ENCODE measurements at regions not wholly inside any gene's neighbourhood (a gene's known extent, or its start where the extent isn't known, plus 50 kb on each side); places are given as distances from the start of the nearest gene placed in this dataset.

- no peaks in the 10 kb centered on the region for H3K36me3 Mint-ChIP-seq (ENCODE audit: low read depth)
- peaks cover 50% of the 10 kb centered on the region for H3K4me1 Mint-ChIP-seq (ENCODE audit: low read depth)
- intact Hi-C loops (cut with micrococcal nuclease) = no loop called here
- DNase-seq (ENCODE audit: low spot score) = no peak
- H3K27ac Mint-ChIP-seq = peak overlapping the region; percentile 12
- no peak overlapping the region for H3K4me3 Mint-ChIP-seq (ENCODE audit: low read depth)
- no peaks in the 10 kb centered on the region for H3K9me3 Mint-ChIP-seq
- no peaks in the 10 kb centered on the region for H3K27me3 Mint-ChIP-seq (ENCODE audit: low read depth)
Observed at GRCh38 chr20:4066551-4066950, 51.2 kb upstream of the RNF24 start.

- no peak overlapping the region for H3K4me3 Mint-ChIP-seq (ENCODE audit: low read depth)
- H3K9me3 Mint-ChIP-seq = no peaks in the 10 kb centered on the region
- peaks cover 60% of the 10 kb centered on the region for H3K4me1 Mint-ChIP-seq (ENCODE audit: low read depth)
- DNase-seq (ENCODE audit: low spot score) = no peak
- intact Hi-C loops (cut with micrococcal nuclease) = no loop called here
- H3K36me3 Mint-ChIP-seq (ENCODE audit: low read depth) = no peaks in the 10 kb centered on the region
- peak overlapping the region; percentile 39 for H3K27ac Mint-ChIP-seq
- H3K27me3 Mint-ChIP-seq (ENCODE audit: low read depth) = no peaks in the 10 kb centered on the region
Observed at GRCh38 chr20:4065391-4065844, 50.1 kb upstream of the RNF24 start.

Data from activated T-helper 2 cell treated with anti-CD3 and anti-CD28 coated beads, Interferon-gamma antibody, Interleukin-2, Interleukin-4, amounts not matched to agents 10 μg/mL and 5 μg/mL and 100 μg/mL, durations not matched to agents 14 hours and 24 hours and 36 hours (primary cell).